NT2/D1 (cell line): ENCODE measurements at regions not wholly inside any gene's neighbourhood (a gene's known extent, or its start where the extent isn't known, plus 50 kb on each side); places are given as distances from the start of the nearest gene placed in this dataset.

ENCODE experiments used
- YY1 ChIP-seq: IDR thresholded peaks from 2 replicates; pipeline ENCODE4 v1.6.1; 2011; ENCODE audit not compliant: insufficient read length, insufficient read depth
- ZNF274 ChIP-seq: IDR thresholded peaks from 2 replicates; pipeline ENCODE4 v1.6.1; 2011; ENCODE audit warnings: mild to moderate bottlenecking, low read depth, low read length

- no peak for TF ChIP-seq YY1
- no peak for TF ChIP-seq ZNF274
These were observed 552.5 kb downstream of the IPMK start for GRCh38 chr10:57715233-57715632.
